ENCODE measurements at regions not wholly inside any gene's neighbourhood (a gene's known extent, or its start where the extent isn't known, plus 50 kb on each side); places are given as distances from the start of the nearest gene placed in this dataset.

DNA sequence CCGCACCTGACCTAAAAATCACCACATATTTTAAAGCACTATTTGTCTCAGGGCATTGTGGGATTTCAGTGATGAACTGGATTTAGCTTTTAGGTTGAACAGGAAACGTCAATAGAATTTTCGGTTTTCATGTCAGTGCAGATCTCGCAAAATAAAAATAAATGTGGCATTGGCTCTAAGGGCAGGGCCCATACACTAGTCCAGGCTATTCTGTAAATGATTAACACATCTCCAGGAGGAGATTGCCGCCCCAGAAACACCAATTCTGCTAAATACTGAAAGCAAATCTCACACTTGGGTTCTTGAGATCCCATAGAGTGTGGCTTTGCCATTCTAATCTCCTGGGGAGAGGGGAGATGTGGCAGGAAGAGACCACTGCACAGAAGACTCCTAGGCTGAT lies 1494.0 kb upstream of the TMEM132C start:
- no peak overlapping the region for H3K18ac ChIP-seq (ENCODE audit: insufficient read length, low read depth, low read length)
- no peak overlapping the region for H2AK5ac ChIP-seq (ENCODE audit: insufficient read length, low read length)
- H2BK12ac ChIP-seq (ENCODE audit: insufficient read length, low read depth, low read length) = no peak overlapping the region
- no peaks in the 10 kb centered on the region for H4K20me1 ChIP-seq (ENCODE audit: control insufficient read depth, insufficient read depth, insufficient read length)
- no peak overlapping the region for H3T11ph ChIP-seq (ENCODE audit: low read length)
- H2BK15ac ChIP-seq (ENCODE audit: low read depth, low read length) = no peak overlapping the region
- H3K27me3 ChIP-seq (ENCODE audit: insufficient read depth, low read length) = no peaks in the 10 kb centered on the region
- no peak overlapping the region for H3K4ac ChIP-seq (ENCODE audit: low read depth, low read length)
- no CpG with 5 or more reads among the region's 5 CpGs for WGBS (ENCODE audit: extremely low coverage, insufficient read length, low lambda C conversion rate)
- H3K36me3 Mint-ChIP-seq (ENCODE audit: insufficient read depth in 1 of 3, low read depth in 3 of 3) = peaks cover 0 to 9% (median 2%) of the 10 kb centered on the region in 3 experiments; a peak in 3 of 7 replicates
- H2BK20ac ChIP-seq (ENCODE audit: low read depth, low read length, poor library complexity, severe bottlenecking) = no peak overlapping the region
- TF ChIP-seq, protein P1, sequence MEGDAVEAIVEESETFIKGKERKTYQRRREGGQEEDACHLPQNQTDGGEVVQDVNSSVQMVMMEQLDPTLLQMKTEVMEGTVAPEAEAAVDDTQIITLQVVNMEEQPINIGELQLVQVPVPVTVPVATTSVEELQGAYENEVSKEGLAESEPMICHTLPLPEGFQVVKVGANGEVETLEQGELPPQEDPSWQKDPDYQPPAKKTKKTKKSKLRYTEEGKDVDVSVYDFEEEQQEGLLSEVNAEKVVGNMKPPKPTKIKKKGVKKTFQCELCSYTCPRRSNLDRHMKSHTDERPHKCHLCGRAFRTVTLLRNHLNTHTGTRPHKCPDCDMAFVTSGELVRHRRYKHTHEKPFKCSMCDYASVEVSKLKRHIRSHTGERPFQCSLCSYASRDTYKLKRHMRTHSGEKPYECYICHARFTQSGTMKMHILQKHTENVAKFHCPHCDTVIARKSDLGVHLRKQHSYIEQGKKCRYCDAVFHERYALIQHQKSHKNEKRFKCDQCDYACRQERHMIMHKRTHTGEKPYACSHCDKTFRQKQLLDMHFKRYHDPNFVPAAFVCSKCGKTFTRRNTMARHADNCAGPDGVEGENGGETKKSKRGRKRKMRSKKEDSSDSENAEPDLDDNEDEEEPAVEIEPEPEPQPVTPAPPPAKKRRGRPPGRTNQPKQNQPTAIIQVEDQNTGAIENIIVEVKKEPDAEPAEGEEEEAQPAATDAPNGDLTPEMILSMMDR (conservative IDR thresholded peaks at IDR 0.05) = no peak
- H3K23me2 ChIP-seq (ENCODE audit: insufficient read length, low read depth, low read length, poor library complexity, severe bottlenecking) = no peaks in the 10 kb centered on the region
- no peak overlapping the region for H3K56ac ChIP-seq (ENCODE audit: insufficient read length, low read depth, low read length)
- no peak overlapping the region for H3K9ac ChIP-seq (ENCODE audit: extremely low read depth, insufficient read length, low read length)
- no peak overlapping the region for H3K4me3 Mint-ChIP-seq
- no peaks in the 10 kb centered on the region for H3K27me3 Mint-ChIP-seq (ENCODE audit: low read depth)
- H3K4me1 ChIP-seq (ENCODE audit: insufficient read depth, low read length) = no peaks in the 10 kb centered on the region
- H3K27ac Mint-ChIP-seq = no peak overlapping the region
- peaks cover 11 to 12% of the 10 kb centered on the region in 2 experiments for H3K9me3 Mint-ChIP-seq
- no peak overlapping the region for H2BK5ac ChIP-seq (ENCODE audit: insufficient read length, low read length)
- no peaks in the 10 kb centered on the region for H3K9me3 ChIP-seq (ENCODE audit: control insufficient read depth, low read depth, low read length)
- no peak overlapping the region for H4K5ac ChIP-seq (ENCODE audit: insufficient read length, low read depth, low read length)
- no peak overlapping the region for H4K91ac ChIP-seq (ENCODE audit: insufficient read length, low read depth, low read length)
- H4K8ac ChIP-seq (replicated peaks; ENCODE audit: insufficient read length, low read depth, low read length) = no peak overlapping the region
- H3K4me1 Mint-ChIP-seq = no peaks in the 10 kb centered on the region
- no peak overlapping the region for H2BK120ac ChIP-seq (ENCODE audit: low read depth, low read length, poor library complexity, severe bottlenecking)
- no peak overlapping the region for H3K23ac ChIP-seq (ENCODE audit: insufficient read length, low read depth, low read length)
- no peak for DNase-seq
- H3K27ac ChIP-seq (ENCODE audit: insufficient read length, low read depth, low read length) = no peak overlapping the region
- H3K4me2 ChIP-seq (ENCODE audit: insufficient read depth, insufficient read length, low read length) = no peak overlapping the region
- no peak overlapping the region for H3K14ac ChIP-seq (ENCODE audit: insufficient read depth, low read length)
- H3K79me2 ChIP-seq (ENCODE audit: insufficient read depth, low read length) = no peaks in the 10 kb centered on the region
- H2AFZ ChIP-seq (ENCODE audit: low read length) = no peak overlapping the region
- no peaks in the 10 kb centered on the region for H3K79me1 ChIP-seq (ENCODE audit: insufficient read depth, low read depth, low read length, poor library complexity, severe bottlenecking)

All from H9 (cell line).